Large intestine (tissue), 3 donors: ENCODE measurements at regions not wholly inside any gene's neighbourhood (a gene's known extent, or its start where the extent isn't known, plus 50 kb on each side); places are given as distances from the start of the nearest gene placed in this dataset.
"Not testable (repeated sequence)": the region's sequence is repeated elsewhere in the genome, so short reads cannot be mapped to it uniquely, and the experiment has no call there.

Experiments
- DNase-seq, 2 donors: peaks; one replicate each; pipeline versions ENCODE4 v3.0.0 to v3.0.0-alpha.2; 2013
- H3K27ac ChIP-seq: one replicate; pipeline ENCODE4 v1.5.1; 2013; ENCODE audit warnings: low read length
- H3K27me3 ChIP-seq: 2 replicates; pipeline ENCODE4 v1.6.1; 2013; ENCODE audit warnings: low read length; ENCODE audit not compliant: control insufficient read depth, insufficient read depth
- H3K36me3 ChIP-seq: 2 replicates; pipeline ENCODE4 v1.6.1; 2013; ENCODE audit warnings: low read length; ENCODE audit not compliant: control insufficient read depth, insufficient read depth
- H3K4me1 ChIP-seq: one replicate; pipeline ENCODE4 v1.6.1; 2013; ENCODE audit warnings: low read length; ENCODE audit not compliant: control insufficient read depth, insufficient read depth
- H3K4me3 ChIP-seq: one replicate; pipeline ENCODE4 v1.5.1; 2013; ENCODE audit warnings: low read length
- H3K9me3 ChIP-seq: one replicate; pipeline ENCODE4 v1.6.1; 2013; ENCODE audit warnings: mild to moderate bottlenecking, low read depth, low read length, moderate library complexity; ENCODE audit not compliant: control insufficient read depth
- WGBS: methylation state at CpG from one replicate; pipeline ENCODE4 v1.1.5; 2013; ENCODE audit warnings: low lambda C conversion rate; ENCODE audit not compliant: insufficient coverage; 5-methylcytosine and 5-hydroxymethylcytosine counted together

- Histone ChIP-seq H3K27ac (no peak overlapping the region), H3K4me1 (no peaks in the 10 kb centered on the region), H3K4me3 (no peak overlapping the region), H3K27me3 (no peaks in the 10 kb centered on the region), H3K36me3 (no peaks in the 10 kb centered on the region), H3K9me3 (peaks cover 7% of the 10 kb centered on the region)
- DNase-seq: no peak
Measured at GRCh38 chr2:144988591-144988990, 468.7 kb upstream of the ZEB2 start.

GRCh38 chr2:144986691-144987090 is 466.8 kb upstream of the ZEB2 start:
- no peaks in the 10 kb centered on the region for H3K27me3 ChIP-seq
- no CpG with 5 or more reads among the region's 2 CpGs for WGBS
- H3K4me3 ChIP-seq: no peak overlapping the region
- H3K36me3 ChIP-seq: no peaks in the 10 kb centered on the region
- no peak for DNase-seq
- no peaks in the 10 kb centered on the region for H3K4me1 ChIP-seq
- H3K9me3 ChIP-seq: peaks cover 7% of the 10 kb centered on the region
- no peak overlapping the region for H3K27ac ChIP-seq

- H3K4me1 ChIP-seq: no peaks in the 10 kb centered on the region
- DNase-seq: no peak
- H3K4me3 ChIP-seq: no peak overlapping the region
- no peaks in the 10 kb centered on the region for H3K36me3 ChIP-seq
- peaks cover 7% of the 10 kb centered on the region for H3K9me3 ChIP-seq
- H3K27ac ChIP-seq: no peak overlapping the region
- WGBS: 100% methylated on average over 1 of the region's 1 CpG
- no peaks in the 10 kb centered on the region for H3K27me3 ChIP-seq
Measured at GRCh38 chr2:144984038-144984437, 464.1 kb upstream of the ZEB2 start.

GRCh38 chr2:144983107-144983506 is 463.2 kb upstream of the ZEB2 start:
- Histone ChIP-seq H3K4me3 (no peak overlapping the region), H3K9me3 (peaks cover 7% of the 10 kb centered on the region), H3K27me3 (no peaks in the 10 kb centered on the region), H3K36me3 (no peaks in the 10 kb centered on the region), H3K4me1 (no peaks in the 10 kb centered on the region), H3K27ac (no peak overlapping the region)
- no peak for DNase-seq
- 94% methylated on average over 2 of the region's 2 CpGs for WGBS

GRCh38 chr2:144982481-144982880 is 462.6 kb upstream of the ZEB2 start:
- H3K4me3 ChIP-seq: no peak overlapping the region
- no CpG with 5 or more reads among the region's 2 CpGs for WGBS
- no peak overlapping the region for H3K27ac ChIP-seq
- no peak for DNase-seq
- H3K4me1 ChIP-seq: no peaks in the 10 kb centered on the region
- H3K9me3 ChIP-seq: peaks cover 7% of the 10 kb centered on the region
- no peaks in the 10 kb centered on the region for H3K27me3 ChIP-seq
- H3K36me3 ChIP-seq: no peaks in the 10 kb centered on the region

GRCh38 chr2:144975881-144976280 is 456.0 kb upstream of the ZEB2 start:
- 60% methylated on average over 1 of the region's 3 CpGs for WGBS
- H3K4me3 ChIP-seq: no peak overlapping the region
- no peak overlapping the region for H3K27ac ChIP-seq
- H3K27me3 ChIP-seq: no peaks in the 10 kb centered on the region
- no peaks in the 10 kb centered on the region for H3K9me3 ChIP-seq
- H3K4me1 ChIP-seq: no peaks in the 10 kb centered on the region
- DNase-seq: no peak
- H3K36me3 ChIP-seq: no peaks in the 10 kb centered on the region

GRCh38 chr2:144972676-144973075 is 452.8 kb upstream of the ZEB2 start:
- Histone ChIP-seq H3K4me3 (no peak overlapping the region), H3K36me3 (no peaks in the 10 kb centered on the region), H3K4me1 (no peaks in the 10 kb centered on the region), H3K9me3 (peaks cover 6% of the 10 kb centered on the region), H3K27me3 (no peaks in the 10 kb centered on the region), H3K27ac (no peak overlapping the region)
- WGBS: 80% methylated on average over 1 of the region's 3 CpGs
- DNase-seq: no peak

GRCh38 chr2:144971786-144972335 is 451.9 kb upstream of the ZEB2 start:
- DNase-seq: no peak
- no peaks in the 10 kb centered on the region for H3K36me3 ChIP-seq
- H3K4me3 ChIP-seq: no peak overlapping the region
- H3K9me3 ChIP-seq: peaks cover 6% of the 10 kb centered on the region
- H3K27me3 ChIP-seq: no peaks in the 10 kb centered on the region
- no peak overlapping the region for H3K27ac ChIP-seq
- H3K4me1 ChIP-seq: no peaks in the 10 kb centered on the region
- WGBS: 92% methylated on average over 2 of the region's 6 CpGs

- no CpG with 5 or more reads among the region's 1 CpG for WGBS
- not testable (repeated sequence) for H3K4me1 ChIP-seq, H3K9me3 ChIP-seq, H3K36me3 ChIP-seq, DNase-seq, H3K27ac ChIP-seq, H3K27me3 ChIP-seq, H3K4me3 ChIP-seq
Measured at GRCh38 chr2:144970410-144970809, 450.5 kb upstream of the ZEB2 start.

- not testable (repeated sequence) for H3K36me3 ChIP-seq, H3K27me3 ChIP-seq, H3K4me1 ChIP-seq, H3K9me3 ChIP-seq, DNase-seq, H3K4me3 ChIP-seq, H3K27ac ChIP-seq
- no CpG with 5 or more reads among the region's 1 CpG for WGBS
Measured at GRCh38 chr2:144969564-144969963, 449.6 kb upstream of the ZEB2 start.

- H3K4me3 ChIP-seq: no peak overlapping the region
- WGBS: 100% methylated on average over 2 of the region's 2 CpGs
- DNase-seq: no peak
- H3K4me1 ChIP-seq: no peaks in the 10 kb centered on the region
- H3K36me3 ChIP-seq: no peaks in the 10 kb centered on the region
- no peak overlapping the region for H3K27ac ChIP-seq
- H3K9me3 ChIP-seq: peaks cover 6% of the 10 kb centered on the region
- no peaks in the 10 kb centered on the region for H3K27me3 ChIP-seq
Measured at GRCh38 chr2:144967961-144968360, 448.0 kb upstream of the ZEB2 start.
